GM06990 (cell line): ENCODE measurements at regions not wholly inside any gene's neighbourhood (a gene's known extent, or its start where the extent isn't known, plus 50 kb on each side); places are given as distances from the start of the nearest gene placed in this dataset.

ENCODE experiments used
- DNase-seq: peaks from one replicate; pipeline ENCODE4 v3.0.0-alpha.2; 2011; ENCODE audit not compliant: insufficient read length; ENCODE audit errors: extremely low read depth
- H3K27me3 ChIP-seq: replicated peaks from 2 replicates; pipeline ENCODE4 v1.6.0; 2011; ENCODE audit warnings: low read length; ENCODE audit not compliant: control insufficient read depth, insufficient read depth
- H3K36me3 ChIP-seq: 2 replicates; pipeline ENCODE4 v1.5.1; 2011; ENCODE audit warnings: low read length; ENCODE audit not compliant: control insufficient read depth, insufficient read depth
- H3K4me3 ChIP-seq: replicated peaks from 2 replicates; pipeline ENCODE4 v1.5.1; 2011; ENCODE audit warnings: low read depth, mild to moderate bottlenecking, control low read depth, low read length
- TF ChIP-seq, protein P1 (sequence below): IDR thresholded peaks from 2 replicates; pipeline ENCODE4 v1.5.1; 2011; ENCODE audit warnings: low read length, control low read depth, mild to moderate bottlenecking, inconsistent platforms; ENCODE audit not compliant: insufficient read depth, poor library complexity, severe bottlenecking

DNA sequence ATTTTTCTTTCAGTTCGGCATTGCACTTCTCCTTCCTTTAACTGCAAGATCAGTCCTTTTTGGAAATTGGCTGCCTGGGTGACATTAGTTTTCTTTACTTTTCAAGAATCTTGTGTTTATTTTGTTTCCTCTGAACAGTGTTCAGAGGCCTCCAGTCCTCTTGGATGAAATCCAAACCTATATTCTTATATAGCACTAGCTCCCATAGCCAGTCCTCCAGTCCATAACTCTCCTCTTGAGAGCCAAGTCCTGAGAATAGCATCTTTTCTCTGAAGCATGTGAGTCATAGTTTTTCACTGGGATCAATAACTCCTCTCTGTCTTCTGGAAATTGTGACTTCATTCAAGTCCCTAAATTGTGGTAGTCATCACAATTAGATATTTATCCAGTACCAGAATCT, 357.5 kb downstream of the RAPGEF2 start:
- DNase-seq: no peak
- Histone ChIP-seq H3K27me3 (no peaks in the 10 kb centered on the region), H3K4me3 (no peak overlapping the region), H3K36me3 (no peaks in the 10 kb centered on the region)
- TF ChIP-seq, protein P1, sequence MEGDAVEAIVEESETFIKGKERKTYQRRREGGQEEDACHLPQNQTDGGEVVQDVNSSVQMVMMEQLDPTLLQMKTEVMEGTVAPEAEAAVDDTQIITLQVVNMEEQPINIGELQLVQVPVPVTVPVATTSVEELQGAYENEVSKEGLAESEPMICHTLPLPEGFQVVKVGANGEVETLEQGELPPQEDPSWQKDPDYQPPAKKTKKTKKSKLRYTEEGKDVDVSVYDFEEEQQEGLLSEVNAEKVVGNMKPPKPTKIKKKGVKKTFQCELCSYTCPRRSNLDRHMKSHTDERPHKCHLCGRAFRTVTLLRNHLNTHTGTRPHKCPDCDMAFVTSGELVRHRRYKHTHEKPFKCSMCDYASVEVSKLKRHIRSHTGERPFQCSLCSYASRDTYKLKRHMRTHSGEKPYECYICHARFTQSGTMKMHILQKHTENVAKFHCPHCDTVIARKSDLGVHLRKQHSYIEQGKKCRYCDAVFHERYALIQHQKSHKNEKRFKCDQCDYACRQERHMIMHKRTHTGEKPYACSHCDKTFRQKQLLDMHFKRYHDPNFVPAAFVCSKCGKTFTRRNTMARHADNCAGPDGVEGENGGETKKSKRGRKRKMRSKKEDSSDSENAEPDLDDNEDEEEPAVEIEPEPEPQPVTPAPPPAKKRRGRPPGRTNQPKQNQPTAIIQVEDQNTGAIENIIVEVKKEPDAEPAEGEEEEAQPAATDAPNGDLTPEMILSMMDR: no peak

DNA sequence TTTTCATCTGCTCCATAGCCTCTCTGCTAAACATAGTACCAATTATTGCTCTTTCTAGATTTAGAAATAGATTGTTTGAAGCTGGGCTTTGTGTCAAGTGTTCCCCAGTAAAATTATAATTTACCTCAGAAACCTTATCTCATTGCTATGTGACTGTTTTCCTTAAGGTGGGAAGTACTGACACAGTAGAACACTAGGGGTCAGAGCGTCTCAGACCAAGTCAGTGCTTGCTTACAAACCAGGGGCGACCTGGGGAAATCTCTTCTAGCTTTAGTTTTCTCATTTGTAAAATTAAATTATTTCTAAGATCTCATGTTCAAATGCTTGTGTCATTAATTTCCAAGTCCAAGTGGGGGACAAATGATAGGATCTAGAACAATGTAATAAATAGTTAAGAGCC, 360.4 kb downstream of the RAPGEF2 start:
- Histone ChIP-seq H3K4me3 (no peak overlapping the region), H3K36me3 (no peaks in the 10 kb centered on the region), H3K27me3 (no peaks in the 10 kb centered on the region)
- TF ChIP-seq, protein P1: no peak
- DNase-seq: no peak

DNA sequence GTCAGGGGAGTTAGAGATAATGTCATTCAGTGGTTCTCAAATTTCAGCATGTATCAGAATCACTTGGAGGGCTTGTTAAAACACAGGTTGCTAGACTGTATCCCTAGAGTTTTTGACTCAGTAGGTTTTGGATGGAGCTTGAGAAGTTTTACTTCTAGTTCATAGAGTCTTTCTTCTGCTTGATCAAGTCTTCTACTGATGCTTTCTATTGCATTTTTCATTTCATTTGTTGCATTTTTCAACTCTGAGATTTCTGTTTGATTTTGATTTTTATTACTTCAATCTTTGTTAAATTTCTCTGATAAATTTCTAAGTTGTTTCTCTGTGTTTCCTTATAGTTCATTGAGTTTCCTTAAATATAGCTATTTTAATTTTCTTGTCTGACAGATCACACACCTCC, 361.4 kb downstream of the RAPGEF2 start:
- H3K36me3 ChIP-seq: no peaks in the 10 kb centered on the region
- TF ChIP-seq, protein P1: no peak
- no peaks in the 10 kb centered on the region for H3K27me3 ChIP-seq
- H3K4me3 ChIP-seq: no peak overlapping the region
- no peak for DNase-seq

DNA sequence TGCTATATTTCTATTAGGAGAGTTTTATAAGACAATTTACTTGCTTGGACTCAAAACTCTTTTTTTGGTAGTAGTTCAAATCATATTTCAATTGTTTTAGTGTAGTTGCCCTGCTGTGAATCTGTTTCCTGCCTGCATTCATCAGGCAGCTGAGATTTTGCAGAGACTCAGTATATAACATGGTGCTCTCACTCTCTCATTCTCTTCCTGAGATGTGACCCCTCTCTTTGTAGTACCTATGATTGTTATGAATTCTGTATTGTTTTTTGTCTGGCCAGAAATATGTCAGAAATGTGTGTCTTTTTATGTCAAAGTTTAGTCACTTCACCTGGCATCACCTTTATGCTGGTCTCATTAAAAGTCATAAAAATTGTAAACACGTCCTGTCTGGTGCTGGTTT, 374.0 kb downstream of the RAPGEF2 start:
- no peaks in the 10 kb centered on the region for H3K36me3 ChIP-seq
- no peak for DNase-seq
- no peak overlapping the region for H3K4me3 ChIP-seq
- TF ChIP-seq, protein P1: no peak
- no peaks in the 10 kb centered on the region for H3K27me3 ChIP-seq

DNA sequence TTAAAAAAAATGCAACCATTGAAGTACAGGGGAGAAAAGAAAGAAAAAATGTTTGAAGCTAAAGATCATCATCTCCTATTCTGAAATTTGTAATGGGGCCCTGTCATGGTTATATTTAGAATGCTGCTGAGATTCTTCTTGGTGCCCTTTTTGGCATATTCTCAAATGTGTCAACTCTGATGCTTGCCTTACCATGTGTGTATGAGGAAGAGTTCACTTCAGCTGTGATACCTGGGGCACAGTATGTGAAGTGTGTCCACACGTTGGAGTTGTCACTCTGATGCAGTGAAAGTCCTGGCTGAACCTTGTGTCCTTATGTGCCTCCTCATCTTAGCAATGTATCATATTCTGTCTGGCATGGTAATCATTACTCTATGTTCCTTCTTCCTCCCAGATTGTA, 377.9 kb downstream of the RAPGEF2 start:
- TF ChIP-seq, protein P1: no peak
- no peaks in the 10 kb centered on the region; the same call in 1 of the 2 replicates for H3K27me3 ChIP-seq
- no peak overlapping the region for H3K4me3 ChIP-seq
- no peaks in the 10 kb centered on the region for H3K36me3 ChIP-seq
- no peak for DNase-seq

DNA sequence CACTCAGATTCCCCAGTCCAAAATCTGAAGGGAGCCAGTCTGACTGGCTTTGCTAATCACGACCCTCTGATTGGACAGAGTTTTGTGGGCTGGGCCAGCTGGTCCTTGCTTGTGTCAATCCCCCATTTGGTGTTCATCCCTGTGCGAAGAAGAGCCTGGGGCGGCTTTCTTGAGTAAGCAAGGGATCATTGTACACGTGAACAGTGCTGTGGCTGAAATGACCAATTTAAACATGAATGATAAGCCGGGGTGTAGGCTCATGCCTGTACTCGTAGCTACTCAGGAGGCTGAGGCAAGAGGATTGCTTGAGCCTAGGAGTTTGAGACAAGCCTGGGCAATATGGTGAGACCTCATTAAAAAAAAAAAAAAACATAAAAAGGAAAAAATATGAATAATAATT, 379.1 kb downstream of the RAPGEF2 start:
- Histone ChIP-seq H3K27me3 (no peaks in the 10 kb centered on the region; the same call in 1 of the 2 replicates), H3K36me3 (no peaks in the 10 kb centered on the region), H3K4me3 (no peak overlapping the region)
- TF ChIP-seq, protein P1: no peak
- DNase-seq: no peak
